HG03460 (cell line): ENCODE measurements at regions not wholly inside any gene's neighbourhood (a gene's known extent, or its start where the extent isn't known, plus 50 kb on each side); places are given as distances from the start of the nearest gene placed in this dataset.

Source experiments
- ATAC-seq: cut with Tn5 transposase; IDR thresholded peaks from one replicate; pipeline ENCODE4 v1.9.1; 2021; ENCODE audit not compliant: unreplicated experiment

GRCh38 chr17:33809748-33810147 lies 445.3 kb upstream of the CCL2 start:
- no peak for ATAC-seq

GRCh38 chr17:33811004-33811760 lies 443.9 kb upstream of the CCL2 start:
- ATAC-seq = no peak

- ATAC-seq = no peak
Measured at GRCh38 chr17:33811984-33812577, 443.0 kb upstream of the CCL2 start.

- ATAC-seq = no peak
Measured at GRCh38 chr17:33814852-33815251, 440.2 kb upstream of the CCL2 start.

- no peak for ATAC-seq
Measured at GRCh38 chr17:33816036-33816435, 439.0 kb upstream of the CCL2 start.

GRCh38 chr17:33816842-33817617 lies 438.1 kb upstream of the CCL2 start:
- no peak for ATAC-seq

- no peak for ATAC-seq
Measured at GRCh38 chr17:33819539-33819938, 435.5 kb upstream of the CCL2 start.

GRCh38 chr17:33832262-33832661 lies 422.8 kb upstream of the CCL2 start:
- no peak for ATAC-seq

- no peak for ATAC-seq
Measured at GRCh38 chr17:33837281-33837680, 417.8 kb upstream of the CCL2 start.

GRCh38 chr17:33838281-33838680 lies 416.8 kb upstream of the CCL2 start:
- ATAC-seq = no peak

- ATAC-seq = no peak
Measured at GRCh38 chr17:33847900-33848299, 407.2 kb upstream of the CCL2 start.

GRCh38 chr17:33848433-33848832 lies 406.7 kb upstream of the CCL2 start:
- no peak for ATAC-seq

GRCh38 chr17:33854596-33854995 lies 400.5 kb upstream of the CCL2 start:
- no peak for ATAC-seq

GRCh38 chr17:33858121-33858520 lies 397.0 kb upstream of the CCL2 start:
- ATAC-seq = no peak

GRCh38 chr17:33858682-33859081 lies 396.4 kb upstream of the CCL2 start:
- no peak for ATAC-seq

- ATAC-seq = no peak
Measured at GRCh38 chr17:33862772-33863602, 392.1 kb upstream of the CCL2 start.

GRCh38 chr17:33864758-33865229 lies 390.3 kb upstream of the CCL2 start:
- ATAC-seq = no peak

GRCh38 chr17:33868899-33869298 lies 386.2 kb upstream of the CCL2 start:
- ATAC-seq = no peak

GRCh38 chr17:33870936-33871335 lies 384.1 kb upstream of the CCL2 start:
- no peak for ATAC-seq

- no peak for ATAC-seq
Measured at GRCh38 chr17:33871720-33872540, 383.2 kb upstream of the CCL2 start.
